OCI-LY1 (cell line): ENCODE measurements at regions not wholly inside any gene's neighbourhood (a gene's known extent, or its start where the extent isn't known, plus 50 kb on each side); places are given as distances from the start of the nearest gene placed in this dataset.

Experiments used
- H2AFZ ChIP-seq: fragments of 200-600 bp; sonication (generic), shearing (Covaris generic); 2 replicates; pipeline ENCODE4 v1.6.0; 2014; ENCODE audit warnings: antibody characterized with exemption, mild to moderate bottlenecking, low read length
- H3F3A ChIP-seq: fragments of 200-600 bp; sonication (generic), shearing (Covaris generic); 2 replicates; pipeline ENCODE4 v1.6.0; 2014; ENCODE audit warnings: mild to moderate bottlenecking, antibody characterized with exemption, low read length, moderate library complexity; ENCODE audit not compliant: insufficient read depth
- H3K27ac ChIP-seq: fragments of 200-600 bp; sonication (generic); 2 replicates; pipeline ENCODE4 v1.5.1; 2014; ENCODE audit warnings: low read length, mixed run types, mild to moderate bottlenecking, low read depth; ENCODE audit not compliant: poor library complexity, severe bottlenecking
- H3K27me3 ChIP-seq: fragments of 200-600 bp; sonication (generic); 2 replicates; pipeline ENCODE4 v1.6.0; 2014; ENCODE audit warnings: antibody characterized with exemption, mild to moderate bottlenecking, low read length, moderate library complexity; ENCODE audit not compliant: insufficient read depth
- H3K36me3 ChIP-seq: fragments of 200-600 bp; sonication (generic); 2 replicates; pipeline ENCODE4 v1.6.1; 2014; ENCODE audit warnings: mild to moderate bottlenecking, antibody characterized with exemption, low read length, moderate library complexity, mixed read lengths; ENCODE audit not compliant: insufficient read depth
- H3K4me1 ChIP-seq: fragments of 200-600 bp; sonication (generic); 2 replicates; pipeline ENCODE4 v1.5.1; 2014; ENCODE audit warnings: mild to moderate bottlenecking, low read length, moderate library complexity; ENCODE audit not compliant: insufficient read depth, severe bottlenecking
- H3K4me2 ChIP-seq: fragments of 200-600 bp; sonication (generic), shearing (Covaris generic); 2 replicates; pipeline ENCODE4 v1.6.1; 2014; ENCODE audit warnings: low read length
- H3K4me3 ChIP-seq: fragments of 200-600 bp; sonication (generic); 2 replicates; pipeline ENCODE4 v1.5.1; 2014; ENCODE audit warnings: low read length, low read depth, mild to moderate bottlenecking, mixed read lengths; ENCODE audit not compliant: poor library complexity, severe bottlenecking
- H3K79me2 ChIP-seq: fragments of 200-600 bp; shearing (Covaris generic); 2 replicates; pipeline ENCODE4 v1.6.1; 2016; ENCODE audit warnings: mixed run types, low read length, mixed read lengths; ENCODE audit not compliant: insufficient read depth
- H3K9ac ChIP-seq: fragments of 200-600 bp; sonication (generic), shearing (Covaris generic); 2 replicates; pipeline ENCODE4 v1.6.1; 2014; ENCODE audit warnings: mild to moderate bottlenecking, low read length, mixed read lengths
- H3K9me2 ChIP-seq: fragments of 200-600 bp; sonication (generic), shearing (Covaris generic); 2 replicates; pipeline ENCODE4 v1.6.1; 2014; ENCODE audit warnings: low read depth, mild to moderate bottlenecking, low read length, mixed read lengths
- H3K9me3 ChIP-seq: fragments of 200-600 bp; shearing (Covaris generic); 2 replicates; pipeline ENCODE4 v1.6.1; 2014; ENCODE audit warnings: low read length, mixed read lengths
- H4K20me1 ChIP-seq: fragments of 200-600 bp; sonication (generic), shearing (Covaris generic); 2 replicates; pipeline ENCODE4 v1.6.0; 2016; ENCODE audit warnings: mild to moderate bottlenecking, low read length; ENCODE audit not compliant: insufficient read depth
- EZH2 ChIP-seq: fragments of 200-600 bp; sonication (generic), shearing (Covaris generic); IDR thresholded peaks from 2 replicates; pipeline ENCODE4 v1.8.0; 2017; ENCODE audit warnings: borderline replicate concordance, mixed run types, mild to moderate bottlenecking, antibody characterized with exemption, low read length, moderate library complexity, mixed read lengths
- TF ChIP-seq, protein P1 (sequence below): fragments of 200-600 bp; sonication (generic), shearing (Covaris generic); IDR thresholded peaks from 2 replicates; pipeline ENCODE4 v1.5.1; 2017; ENCODE audit warnings: mild to moderate bottlenecking, antibody characterized with exemption, low read length, moderate library complexity, mixed read lengths

DNA sequence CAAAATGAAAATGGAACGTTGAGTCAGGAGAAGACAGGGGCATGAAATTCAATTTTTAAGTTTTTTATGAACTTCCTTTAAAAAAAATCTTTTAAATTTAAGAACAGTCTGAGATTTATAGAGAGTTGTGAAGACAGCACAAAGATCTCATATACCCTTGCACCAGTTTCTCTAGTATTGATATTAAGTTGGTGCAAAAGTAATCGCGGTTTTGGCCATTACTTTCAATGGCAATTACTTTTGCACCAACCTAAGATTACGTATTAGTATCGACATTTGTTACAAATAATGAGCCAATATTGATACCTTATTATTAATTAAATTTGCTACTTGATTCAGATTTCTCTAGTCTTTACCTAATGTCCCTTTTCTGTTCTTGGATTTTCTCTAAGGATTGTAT, 684.4 kb upstream of the CDH8 start:
- Histone ChIP-seq H3K4me3 (no peak overlapping the region), H3K4me2 (no peak overlapping the region), H3K9ac (no peak overlapping the region), H3K27ac (no peak overlapping the region), H3K36me3 (no peaks in the 10 kb centered on the region), H3K4me1 (no peaks in the 10 kb centered on the region), H3K27me3 (no peaks in the 10 kb centered on the region), H2AFZ (no peak overlapping the region), H3K79me2 (no peaks in the 10 kb centered on the region), H3K9me3 (no peaks in the 10 kb centered on the region), H3F3A (no peaks in the 10 kb centered on the region), H3K9me2 (no peaks in the 10 kb centered on the region), H4K20me1 (no peaks in the 10 kb centered on the region)
- TF ChIP-seq, protein P1, sequence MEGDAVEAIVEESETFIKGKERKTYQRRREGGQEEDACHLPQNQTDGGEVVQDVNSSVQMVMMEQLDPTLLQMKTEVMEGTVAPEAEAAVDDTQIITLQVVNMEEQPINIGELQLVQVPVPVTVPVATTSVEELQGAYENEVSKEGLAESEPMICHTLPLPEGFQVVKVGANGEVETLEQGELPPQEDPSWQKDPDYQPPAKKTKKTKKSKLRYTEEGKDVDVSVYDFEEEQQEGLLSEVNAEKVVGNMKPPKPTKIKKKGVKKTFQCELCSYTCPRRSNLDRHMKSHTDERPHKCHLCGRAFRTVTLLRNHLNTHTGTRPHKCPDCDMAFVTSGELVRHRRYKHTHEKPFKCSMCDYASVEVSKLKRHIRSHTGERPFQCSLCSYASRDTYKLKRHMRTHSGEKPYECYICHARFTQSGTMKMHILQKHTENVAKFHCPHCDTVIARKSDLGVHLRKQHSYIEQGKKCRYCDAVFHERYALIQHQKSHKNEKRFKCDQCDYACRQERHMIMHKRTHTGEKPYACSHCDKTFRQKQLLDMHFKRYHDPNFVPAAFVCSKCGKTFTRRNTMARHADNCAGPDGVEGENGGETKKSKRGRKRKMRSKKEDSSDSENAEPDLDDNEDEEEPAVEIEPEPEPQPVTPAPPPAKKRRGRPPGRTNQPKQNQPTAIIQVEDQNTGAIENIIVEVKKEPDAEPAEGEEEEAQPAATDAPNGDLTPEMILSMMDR: no peak

DNA sequence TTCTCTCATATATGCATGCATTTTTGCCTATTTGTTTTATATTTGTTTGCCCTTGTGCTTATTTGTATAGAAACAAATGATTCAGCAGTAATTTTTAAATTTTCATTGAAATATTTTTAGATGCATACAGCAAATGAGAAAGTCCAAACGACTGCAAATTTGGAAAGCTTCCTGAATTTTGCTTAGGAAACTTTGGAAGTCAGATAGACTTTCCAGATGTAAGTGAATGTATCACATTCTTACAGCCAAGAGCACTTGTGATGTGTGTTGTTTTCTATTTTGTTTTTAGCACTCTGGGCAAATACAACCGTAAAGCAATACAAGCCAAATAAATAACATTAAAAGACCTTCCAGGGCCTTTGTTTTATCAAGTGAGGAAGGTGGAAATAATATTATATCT, 680.8 kb upstream of the CDH8 start:
- no peak overlapping the region for H2AFZ ChIP-seq
- TF ChIP-seq, protein P1: no peak
- no peak for TF ChIP-seq EZH2

DNA sequence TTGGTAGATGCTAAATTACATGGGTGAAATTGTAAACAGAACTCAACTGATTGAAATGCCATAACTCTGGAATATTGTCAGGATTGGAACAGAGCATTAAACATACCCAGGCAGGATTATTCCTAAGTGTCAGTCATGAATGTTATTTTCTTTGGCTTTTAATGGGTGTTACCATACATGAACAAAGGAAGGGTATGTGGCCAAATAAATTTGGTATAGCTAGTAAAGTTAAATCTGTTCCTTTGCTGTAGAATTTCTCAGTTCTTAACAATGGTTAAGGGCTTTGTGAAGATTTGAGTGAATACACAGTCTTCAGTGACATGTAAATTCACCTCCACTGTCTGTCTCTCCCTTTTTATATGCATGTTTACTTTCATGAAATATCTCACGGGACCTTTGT, 679.5 kb upstream of the CDH8 start:
- H3K4me1 ChIP-seq: no peaks in the 10 kb centered on the region
- H3K4me2 ChIP-seq: no peak overlapping the region
- H3K79me2 ChIP-seq: no peaks in the 10 kb centered on the region
- no peak overlapping the region for H3K9ac ChIP-seq
- no peaks in the 10 kb centered on the region for H3K36me3 ChIP-seq
- no peaks in the 10 kb centered on the region for H3F3A ChIP-seq
- no peak overlapping the region for H3K4me3 ChIP-seq
- H3K9me2 ChIP-seq: no peaks in the 10 kb centered on the region
- no peaks in the 10 kb centered on the region for H3K9me3 ChIP-seq
- TF ChIP-seq, protein P1: no peak
- TF ChIP-seq EZH2: no peak
- no peak overlapping the region for H3K27ac ChIP-seq
- H4K20me1 ChIP-seq: no peaks in the 10 kb centered on the region
- no peak overlapping the region for H2AFZ ChIP-seq
- no peaks in the 10 kb centered on the region for H3K27me3 ChIP-seq

More for the DNA sequence above, 680.8 kb upstream of the CDH8 start:
- Histone ChIP-seq H3K9me2 (no peaks in the 10 kb centered on the region), H3F3A (no peaks in the 10 kb centered on the region), H3K9me3 (no peaks in the 10 kb centered on the region), H3K4me2 (no peak overlapping the region), H3K27me3 (no peaks in the 10 kb centered on the region), H3K4me1 (no peaks in the 10 kb centered on the region), H3K79me2 (no peaks in the 10 kb centered on the region), H3K4me3 (no peak overlapping the region), H3K9ac (no peak overlapping the region), H3K27ac (no peak overlapping the region), H4K20me1 (no peaks in the 10 kb centered on the region), H3K36me3 (no peaks in the 10 kb centered on the region)
